ENCODE measurements at regions not wholly inside any gene's neighbourhood (a gene's known extent, or its start where the extent isn't known, plus 50 kb on each side); places are given as distances from the start of the nearest gene placed in this dataset.

DNA sequence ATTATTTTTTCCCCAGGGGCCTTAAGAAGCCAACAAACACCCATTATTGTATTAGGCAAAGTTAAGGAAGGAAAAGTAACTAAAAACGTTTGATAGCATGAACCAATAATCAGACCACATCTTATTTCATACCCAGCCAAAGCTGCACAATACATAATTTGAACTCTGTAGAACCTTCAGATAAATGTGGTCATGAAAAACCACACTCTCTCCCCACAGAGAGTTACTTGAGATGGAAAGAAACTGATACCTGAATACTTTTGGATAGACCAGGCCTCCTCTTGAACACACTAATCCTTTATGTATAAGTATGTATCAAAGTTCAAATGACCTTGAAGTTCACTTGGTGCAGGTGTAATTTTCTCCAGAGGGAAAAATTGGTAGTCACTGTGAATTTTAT, 146.6 kb upstream of the FAM13C start:
- ATAC-seq (no peak), DNase-seq (no peak)
- Histone ChIP-seq H3K9me3 (ENCODE audit: control insufficient read depth, low read length) (no peaks in the 10 kb centered on the region), H3K27me3 (ENCODE audit: control insufficient read depth, insufficient read depth) (no peaks in the 10 kb centered on the region), H3K4me3 (ENCODE audit: low read length) (no peak overlapping the region), H3K4me1 (ENCODE audit: control insufficient read depth, insufficient read depth, low read length) (peaks cover 1% of the 10 kb centered on the region), H3K27ac (ENCODE audit: low read length) (no peak overlapping the region)
- intact Hi-C loops (cut with DNase I), result no loop called here
- 55% methylated on average over 1 of the region's 1 CpG for WGBS

DNA sequence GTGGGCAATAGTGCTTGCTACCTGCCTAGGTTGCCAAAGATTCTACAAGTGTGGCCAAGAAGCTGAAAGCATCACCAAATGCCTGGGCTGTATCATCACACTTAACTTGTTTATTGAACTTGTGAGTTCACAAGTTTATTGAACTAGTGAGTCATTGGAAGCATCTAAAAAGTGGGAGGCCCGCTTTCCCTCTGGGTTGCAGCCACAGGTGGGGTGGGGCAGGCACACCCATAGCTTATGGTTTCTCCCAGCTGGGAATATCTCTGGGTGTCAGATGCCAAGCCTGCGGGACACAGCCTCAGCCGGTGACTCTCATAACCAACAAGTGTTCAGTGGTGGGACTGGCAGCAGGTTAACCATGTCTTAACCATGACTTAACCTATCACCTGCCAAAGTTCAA, 145.9 kb upstream of the FAM13C start:
- DNase-seq, result peak in 1 of 3 donors; percentile 16
- no peak for ATAC-seq

GRCh38 chr10:59505926-59506325, 143.6 kb upstream of the FAM13C start:
- DNase-seq, result no peak
- WGBS, result 59% methylated on average over 1 of the region's 1 CpG
- Histone ChIP-seq H3K4me3 (ENCODE audit: low read length) (no peak overlapping the region), H3K4me1 (ENCODE audit: control insufficient read depth, insufficient read depth, low read length) (peaks cover 1% of the 10 kb centered on the region), H3K9me3 (ENCODE audit: control insufficient read depth, low read length) (no peaks in the 10 kb centered on the region), H3K27ac (ENCODE audit: low read length) (no peak overlapping the region), H3K27me3 (ENCODE audit: control insufficient read depth, insufficient read depth) (no peaks in the 10 kb centered on the region)
- intact Hi-C loops (cut with DNase I), result no loop called here
- ATAC-seq, result no peak

More for the DNA sequence above, 145.9 kb upstream of the FAM13C start:
- Histone ChIP-seq H3K9me3 (ENCODE audit: control insufficient read depth, low read length) (no peaks in the 10 kb centered on the region), H3K4me3 (ENCODE audit: low read length) (no peak overlapping the region), H3K27ac (ENCODE audit: low read length) (no peak overlapping the region), H3K4me1 (ENCODE audit: control insufficient read depth, insufficient read depth, low read length) (peaks cover 1% of the 10 kb centered on the region), H3K27me3 (ENCODE audit: control insufficient read depth, insufficient read depth) (no peaks in the 10 kb centered on the region)
- intact Hi-C loops (cut with DNase I), result no loop called here
- 92% methylated on average over 3 of the region's 3 CpGs for WGBS

DNA sequence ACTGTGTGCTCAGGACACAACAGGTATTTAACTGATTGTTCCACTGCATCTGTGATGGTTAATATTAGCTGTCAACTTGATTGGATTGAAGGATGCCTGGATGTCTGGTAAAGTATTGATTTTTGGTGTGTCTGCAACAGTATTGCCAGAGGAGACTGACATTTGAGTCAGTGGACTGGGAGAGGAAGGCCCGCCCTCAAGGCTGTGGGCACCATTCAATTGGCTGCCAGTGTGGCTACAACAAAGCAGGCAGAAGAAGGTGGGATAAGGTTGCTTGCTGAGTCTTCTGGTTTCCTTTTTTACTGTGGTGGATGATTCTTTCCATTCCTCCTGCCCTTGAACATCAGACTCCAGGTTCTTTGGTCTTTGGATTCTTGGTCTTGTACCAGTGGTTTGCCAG, 137.1 kb upstream of the FAM13C start:
- DNase-seq (no peak), ATAC-seq (no peak)
- WGBS, result 100% methylated on average over 1 of the region's 1 CpG
- no peaks in the 10 kb centered on the region for H3K9me3 ChIP-seq (ENCODE audit: control insufficient read depth, low read length)
- H3K27ac ChIP-seq (ENCODE audit: low read length), result no peak overlapping the region
- H3K27me3 ChIP-seq (ENCODE audit: control insufficient read depth, insufficient read depth), result no peaks in the 10 kb centered on the region
- no peak overlapping the region for H3K4me3 ChIP-seq (ENCODE audit: low read length)
- intact Hi-C loops (cut with DNase I), result no loop called here
- H3K4me1 ChIP-seq (ENCODE audit: control insufficient read depth, insufficient read depth, low read length), result no peaks in the 10 kb centered on the region

DNA sequence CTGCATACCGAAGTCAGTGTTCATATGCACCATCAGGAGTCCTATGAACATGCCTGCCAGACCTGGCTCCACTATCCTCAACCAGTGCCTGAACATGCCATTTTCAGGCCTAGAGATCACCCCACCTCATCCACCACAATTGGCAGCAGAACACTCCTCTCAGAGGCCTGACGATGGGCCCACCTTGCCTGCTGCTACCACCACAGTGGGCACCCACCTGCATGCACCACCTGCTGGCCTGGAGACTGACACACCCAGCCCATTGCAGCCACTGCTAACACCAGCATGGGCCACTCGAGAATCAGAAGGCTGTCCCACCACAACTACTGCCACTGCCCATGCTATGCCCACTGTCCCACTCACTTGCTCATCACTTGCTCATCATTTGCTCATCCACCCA, 130.7 kb upstream of the FAM13C start:
- no peak overlapping the region for H3K4me3 ChIP-seq (ENCODE audit: low read length)
- WGBS, result 98% methylated on average over 3 of the region's 3 CpGs
- intact Hi-C loops (cut with DNase I), result no loop called here
- no peaks in the 10 kb centered on the region for H3K9me3 ChIP-seq (ENCODE audit: control insufficient read depth, low read length)
- H3K27ac ChIP-seq (ENCODE audit: low read length), result no peak overlapping the region
- DNase-seq (no peak), ATAC-seq (no peak)
- no peaks in the 10 kb centered on the region for H3K27me3 ChIP-seq (ENCODE audit: control insufficient read depth, insufficient read depth)
- no peaks in the 10 kb centered on the region for H3K4me1 ChIP-seq (ENCODE audit: control insufficient read depth, insufficient read depth, low read length)

DNA sequence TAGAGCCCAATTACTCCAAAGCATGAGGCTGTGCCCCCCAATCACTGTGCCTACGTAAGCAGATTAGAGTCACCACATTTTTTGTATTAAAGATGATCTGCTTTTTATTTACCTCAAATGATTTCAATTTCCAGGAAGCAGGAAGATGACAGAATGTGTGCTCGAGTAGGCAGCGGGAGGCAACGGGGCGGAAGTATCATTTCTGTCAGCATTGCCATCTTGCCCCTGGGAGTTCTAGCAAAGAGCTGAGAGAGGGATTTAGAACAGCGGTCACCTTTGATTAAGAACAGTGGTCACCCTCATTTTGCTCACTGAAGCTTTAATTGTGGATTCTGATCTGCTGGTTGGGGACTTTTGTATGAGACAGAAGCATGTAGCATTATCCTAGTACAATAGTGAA, 117.1 kb upstream of the FAM13C start:
- Histone ChIP-seq H3K27me3 (ENCODE audit: control insufficient read depth, insufficient read depth) (no peaks in the 10 kb centered on the region), H3K27ac (ENCODE audit: low read length) (no peak overlapping the region), H3K4me1 (ENCODE audit: control insufficient read depth, insufficient read depth, low read length) (no peaks in the 10 kb centered on the region), H3K4me3 (ENCODE audit: low read length) (no peak overlapping the region), H3K9me3 (ENCODE audit: control insufficient read depth, low read length) (no peaks in the 10 kb centered on the region)
- WGBS, result 85% methylated on average over 6 of the region's 6 CpGs
- DNase-seq (no peak), ATAC-seq (no peak)
- intact Hi-C loops (cut with DNase I), result no loop called here

- ATAC-seq (no peak), DNase-seq (no peak)
- no peaks in the 10 kb centered on the region for H3K9me3 ChIP-seq (ENCODE audit: control insufficient read depth, low read length)
- no peak overlapping the region for H3K4me3 ChIP-seq (ENCODE audit: low read length)
- intact Hi-C loops (cut with DNase I), result no loop called here
- H3K27ac ChIP-seq (ENCODE audit: low read length), result no peak overlapping the region
- H3K4me1 ChIP-seq (ENCODE audit: control insufficient read depth, insufficient read depth, low read length), result no peaks in the 10 kb centered on the region
- H3K27me3 ChIP-seq (ENCODE audit: control insufficient read depth, insufficient read depth), result no peaks in the 10 kb centered on the region
- 92% methylated on average over 5 of the region's 5 CpGs for WGBS
Measured at GRCh38 chr10:59470570-59470969, 108.2 kb upstream of the FAM13C start.

DNA sequence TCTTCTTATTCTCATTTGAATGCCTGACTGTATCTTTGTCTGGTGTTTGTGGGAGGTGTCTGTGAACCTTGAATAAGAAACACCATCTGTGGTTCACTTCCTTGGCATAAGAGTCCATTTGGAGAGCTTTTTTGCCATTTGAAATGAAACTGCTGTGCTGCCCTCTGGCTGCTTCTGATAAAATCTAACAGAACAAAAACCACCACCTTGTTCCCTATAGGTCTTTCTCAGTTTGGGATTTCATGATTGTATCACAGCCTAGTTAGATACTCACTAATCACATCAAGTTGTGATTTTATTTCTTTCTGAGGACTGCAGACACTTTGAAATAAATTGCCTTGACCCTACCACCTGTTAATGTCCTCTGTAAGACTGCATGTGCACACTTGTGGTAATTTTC, 102.7 kb upstream of the FAM13C start:
- H3K27me3 ChIP-seq (ENCODE audit: control insufficient read depth, insufficient read depth), result no peaks in the 10 kb centered on the region
- no peaks in the 10 kb centered on the region for H3K9me3 ChIP-seq (ENCODE audit: control insufficient read depth, low read length)
- no peak for DNase-seq
- no peak overlapping the region for H3K27ac ChIP-seq (ENCODE audit: low read length)
- no peaks in the 10 kb centered on the region for H3K4me1 ChIP-seq (ENCODE audit: control insufficient read depth, insufficient read depth, low read length)
- no peak overlapping the region for H3K4me3 ChIP-seq (ENCODE audit: low read length)
- intact Hi-C loops (cut with DNase I), result loop anchor here in 2 of 4 donors (10.0 kb wide), 3 partner anchors 170 to 230 kb away; no protein-coding TSS in a partner anchor
- no peak for ATAC-seq

- no peaks in the 10 kb centered on the region for H3K4me1 ChIP-seq (ENCODE audit: control insufficient read depth, insufficient read depth, low read length)
- intact Hi-C loops (cut with DNase I), result loop anchor here in 2 of 4 donors (10.0 kb wide), 3 partner anchors 170 to 230 kb away; no protein-coding TSS in a partner anchor
- 94% methylated on average over 1 of the region's 1 CpG for WGBS
- DNase-seq (no peak), ATAC-seq (no peak)
- H3K27ac ChIP-seq (ENCODE audit: low read length), result no peak overlapping the region
- no peaks in the 10 kb centered on the region for H3K27me3 ChIP-seq (ENCODE audit: control insufficient read depth, insufficient read depth)
- H3K9me3 ChIP-seq (ENCODE audit: control insufficient read depth, low read length), result no peaks in the 10 kb centered on the region
- no peak overlapping the region for H3K4me3 ChIP-seq (ENCODE audit: low read length)
Measured at GRCh38 chr10:59464483-59464882, 102.1 kb upstream of the FAM13C start.

- intact Hi-C loops (cut with DNase I), result loop anchor here in 2 of 4 donors (10.0 kb wide), 3 partner anchors 169 to 229 kb away; no protein-coding TSS in a partner anchor
- no peaks in the 10 kb centered on the region for H3K9me3 ChIP-seq (ENCODE audit: control insufficient read depth, low read length)
- no peaks in the 10 kb centered on the region for H3K27me3 ChIP-seq (ENCODE audit: control insufficient read depth, insufficient read depth)
- H3K4me1 ChIP-seq (ENCODE audit: control insufficient read depth, insufficient read depth, low read length), result no peaks in the 10 kb centered on the region
- whole genome bisulfite sequencing, result 85% methylated on average over 4 of the region's 4 CpGs
- DNase-seq, result no peak
- no peak for ATAC-seq
- H3K27ac ChIP-seq (ENCODE audit: low read length), result no peak overlapping the region
- no peak overlapping the region for H3K4me3 ChIP-seq (ENCODE audit: low read length)
Measured at GRCh38 chr10:59463909-59464308, 101.6 kb upstream of the FAM13C start.

GRCh38 chr10:59460601-59461000, 98.3 kb upstream of the FAM13C start:
- intact Hi-C loops (cut with DNase I), result loop anchor here in 2 of 4 donors (10.0 kb wide), 3 partner anchors 166 to 226 kb away; no protein-coding TSS in a partner anchor
- Histone ChIP-seq H3K4me1 (ENCODE audit: control insufficient read depth, insufficient read depth, low read length) (no peaks in the 10 kb centered on the region), H3K27ac (ENCODE audit: low read length) (no peak overlapping the region), H3K9me3 (ENCODE audit: control insufficient read depth, low read length) (no peaks in the 10 kb centered on the region), H3K4me3 (ENCODE audit: low read length) (no peak overlapping the region), H3K27me3 (ENCODE audit: control insufficient read depth, insufficient read depth) (no peaks in the 10 kb centered on the region)
- 80% methylated on average over 3 of the region's 3 CpGs for WGBS
- ATAC-seq (no peak), DNase-seq (no peak)

- 39% methylated on average over 2 of the region's 2 CpGs for WGBS
- Histone ChIP-seq H3K4me3 (ENCODE audit: low read length) (no peak overlapping the region), H3K9me3 (ENCODE audit: control insufficient read depth, low read length) (no peaks in the 10 kb centered on the region), H3K27me3 (ENCODE audit: control insufficient read depth, insufficient read depth) (no peaks in the 10 kb centered on the region), H3K27ac (ENCODE audit: low read length) (no peak overlapping the region), H3K4me1 (ENCODE audit: control insufficient read depth, insufficient read depth, low read length) (no peaks in the 10 kb centered on the region)
- DNase-seq (no peak), ATAC-seq (no peak)
- intact Hi-C loops (cut with DNase I), result no loop called here
Measured at GRCh38 chr10:59456199-59456598, 93.8 kb upstream of the FAM13C start.
